ENCODE measurements at regions not wholly inside any gene's neighbourhood (a gene's known extent, or its start where the extent isn't known, plus 50 kb on each side); places are given as distances from the start of the nearest gene placed in this dataset.

GRCh38 chr4:128698386-128698785 lies 111.1 kb upstream of the JADE1 start:
- no TSS peak for BruUV-seq (replicated peaks)
- Mint-ChIP-seq H3K4me3 (ENCODE audit: unreplicated experiment) (no peak overlapping the region), H3K9me3 (ENCODE audit: unreplicated experiment) (peaks cover 8% of the 10 kb centered on the region), H3K36me3 (ENCODE audit: insufficient read depth, unreplicated experiment) (no peaks in the 10 kb centered on the region), H3K27me3 (ENCODE audit: insufficient read depth, unreplicated experiment) (no peaks in the 10 kb centered on the region), H3K27ac (ENCODE audit: low read depth, unreplicated experiment) (no peak overlapping the region), H3K4me1 (ENCODE audit: insufficient read depth, unreplicated experiment) (no peaks in the 10 kb centered on the region)
- no peak for DNase-seq (ENCODE audit: unreplicated experiment)
- ChIA-PET POLR2A (no interaction called here), CTCF (interaction anchor here (0.7 kb wide), 1 partner anchor 14 kb away, joined by 3 read pairs; no protein-coding TSS in a partner anchor)
- intact Hi-C loops (cut with micrococcal nuclease): no loop called here
- TF ChIP-seq, protein P1, sequence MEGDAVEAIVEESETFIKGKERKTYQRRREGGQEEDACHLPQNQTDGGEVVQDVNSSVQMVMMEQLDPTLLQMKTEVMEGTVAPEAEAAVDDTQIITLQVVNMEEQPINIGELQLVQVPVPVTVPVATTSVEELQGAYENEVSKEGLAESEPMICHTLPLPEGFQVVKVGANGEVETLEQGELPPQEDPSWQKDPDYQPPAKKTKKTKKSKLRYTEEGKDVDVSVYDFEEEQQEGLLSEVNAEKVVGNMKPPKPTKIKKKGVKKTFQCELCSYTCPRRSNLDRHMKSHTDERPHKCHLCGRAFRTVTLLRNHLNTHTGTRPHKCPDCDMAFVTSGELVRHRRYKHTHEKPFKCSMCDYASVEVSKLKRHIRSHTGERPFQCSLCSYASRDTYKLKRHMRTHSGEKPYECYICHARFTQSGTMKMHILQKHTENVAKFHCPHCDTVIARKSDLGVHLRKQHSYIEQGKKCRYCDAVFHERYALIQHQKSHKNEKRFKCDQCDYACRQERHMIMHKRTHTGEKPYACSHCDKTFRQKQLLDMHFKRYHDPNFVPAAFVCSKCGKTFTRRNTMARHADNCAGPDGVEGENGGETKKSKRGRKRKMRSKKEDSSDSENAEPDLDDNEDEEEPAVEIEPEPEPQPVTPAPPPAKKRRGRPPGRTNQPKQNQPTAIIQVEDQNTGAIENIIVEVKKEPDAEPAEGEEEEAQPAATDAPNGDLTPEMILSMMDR (IDR thresholded peaks at IDR 0.05; ENCODE audit: unreplicated experiment): no peak

GRCh38 chr4:128697323-128697722 lies 112.2 kb upstream of the JADE1 start:
- Mint-ChIP-seq H3K4me3 (ENCODE audit: unreplicated experiment) (no peak overlapping the region), H3K36me3 (ENCODE audit: insufficient read depth, unreplicated experiment) (no peaks in the 10 kb centered on the region), H3K9me3 (ENCODE audit: unreplicated experiment) (peaks cover 8% of the 10 kb centered on the region), H3K27me3 (ENCODE audit: insufficient read depth, unreplicated experiment) (no peaks in the 10 kb centered on the region), H3K27ac (ENCODE audit: low read depth, unreplicated experiment) (no peak overlapping the region), H3K4me1 (ENCODE audit: insufficient read depth, unreplicated experiment) (no peaks in the 10 kb centered on the region)
- no peak for DNase-seq (ENCODE audit: unreplicated experiment)
- intact Hi-C loops (cut with micrococcal nuclease): no loop called here
- ChIA-PET POLR2A (no interaction called here), CTCF (interaction anchor here (0.7 to 0.9 kb wide), 2 partner anchors 33 to 42 kb away, joined by 3 read pairs; no protein-coding TSS in a partner anchor)
- BruUV-seq (replicated peaks): no TSS peak
- TF ChIP-seq, protein P1 (IDR thresholded peaks at IDR 0.05; ENCODE audit: unreplicated experiment): no peak

DNA sequence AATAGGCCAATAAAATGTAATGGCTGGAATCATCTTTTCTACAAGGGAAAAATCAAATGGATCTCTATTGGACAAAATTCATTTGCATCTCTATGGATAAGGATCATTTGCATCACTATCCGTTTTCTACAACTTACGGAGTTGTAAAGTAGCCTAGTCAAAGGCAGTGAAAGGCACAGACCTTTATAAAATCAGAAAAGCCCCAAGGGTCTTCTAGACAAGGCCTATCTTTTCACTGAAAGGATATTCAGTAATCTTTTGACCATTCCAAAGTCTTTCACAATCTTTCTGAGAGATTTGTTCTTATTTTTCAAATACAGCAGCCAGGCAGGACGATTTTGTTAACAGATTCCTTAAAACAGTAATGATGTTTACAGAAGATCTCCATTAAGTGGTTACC lies 119.5 kb upstream of the JADE1 start:
- intact Hi-C loops (cut with micrococcal nuclease): no loop called here
- BruUV-seq (replicated peaks): no TSS peak
- H3K27ac Mint-ChIP-seq (ENCODE audit: low read depth, unreplicated experiment): no peak overlapping the region

GRCh38 chr4:128688846-128689437 lies 120.6 kb upstream of the JADE1 start:
- ChIA-PET POLR2A (interaction anchor here (0.6 to 1.2 kb wide), 2 partner anchors 20 to 22 kb away, joined by 3 to 4 read pairs; no protein-coding TSS in a partner anchor), CTCF (interaction anchor here (0.6 to 1.5 kb wide), 2 partner anchors 10 to 121 kb away, joined by 3 read pairs; no protein-coding TSS in a partner anchor)
- TF ChIP-seq, protein P1 (IDR thresholded peaks at IDR 0.05; ENCODE audit: unreplicated experiment): no peak
- BruUV-seq (replicated peaks): no TSS peak
- H3K36me3 Mint-ChIP-seq (ENCODE audit: insufficient read depth, unreplicated experiment): no peaks in the 10 kb centered on the region
- no peaks in the 10 kb centered on the region for H3K27me3 Mint-ChIP-seq (ENCODE audit: insufficient read depth, unreplicated experiment)
- no peak for DNase-seq (ENCODE audit: unreplicated experiment)
- H3K4me3 Mint-ChIP-seq (ENCODE audit: unreplicated experiment): no peak overlapping the region
- no peak overlapping the region for H3K27ac Mint-ChIP-seq (ENCODE audit: low read depth, unreplicated experiment)
- intact Hi-C loops (cut with micrococcal nuclease): no loop called here
- no peaks in the 10 kb centered on the region for H3K4me1 Mint-ChIP-seq (ENCODE audit: insufficient read depth, unreplicated experiment)
- H3K9me3 Mint-ChIP-seq (ENCODE audit: unreplicated experiment): peaks cover 2% of the 10 kb centered on the region

More for the DNA sequence above, 119.5 kb upstream of the JADE1 start:
- CTCF ChIA-PET: interaction anchor here (1.3 kb wide), 1 partner anchor 10 kb away, joined by 4 read pairs; no protein-coding TSS in a partner anchor
- Mint-ChIP-seq H3K4me3 (ENCODE audit: unreplicated experiment) (no peak overlapping the region), H3K9me3 (ENCODE audit: unreplicated experiment) (peaks cover 8% of the 10 kb centered on the region), H3K4me1 (ENCODE audit: insufficient read depth, unreplicated experiment) (no peaks in the 10 kb centered on the region), H3K27me3 (ENCODE audit: insufficient read depth, unreplicated experiment) (no peaks in the 10 kb centered on the region), H3K36me3 (ENCODE audit: insufficient read depth, unreplicated experiment) (no peaks in the 10 kb centered on the region)
- POLR2A ChIA-PET: interaction anchor here (0.6 kb wide), 1 partner anchor 15 kb away, joined by 4 read pairs; no protein-coding TSS in a partner anchor
- TF ChIP-seq, protein P1 (IDR thresholded peaks at IDR 0.05; ENCODE audit: unreplicated experiment): no peak
- DNase-seq (ENCODE audit: unreplicated experiment): no peak

Data from MCF 10A (cell line).